GM12878 (cell line): ENCODE measurements at regions not wholly inside any gene's neighbourhood (a gene's known extent, or its start where the extent isn't known, plus 50 kb on each side); places are given as distances from the start of the nearest gene placed in this dataset.

Experiments used
- BMI1 ChIP-seq: fragments of 450-650 bp; IDR thresholded peaks from 2 replicates; pipeline ENCODE4 v1.6.1; 2016; ENCODE audit warnings: mild to moderate bottlenecking, moderate library complexity, borderline replicate concordance
- BRCA1 ChIP-seq: IDR thresholded peaks from 2 replicates; pipeline ENCODE4 v1.6.1; 2011; ENCODE audit warnings: low read depth, low read length, improper control_type of control experiment
- CHD4 ChIP-seq: fragments of 200-600 bp; sonication (generic); IDR thresholded peaks from 2 replicates; pipeline ENCODE4 v1.6.1; 2016; ENCODE audit warnings: mild to moderate bottlenecking
- CTCF ChIP-seq, 3 experiments: IDR thresholded peaks in 2 of 3; conservative IDR thresholded peaks in 1 of 3; 2 replicates each; pipeline ENCODE4 v1.5.1; 2011; ENCODE audit warnings: low read depth in 3 of 3, low read length in 3 of 3, mild to moderate bottlenecking in 3 of 3, control low read depth in 2 of 3, moderate library complexity in 2 of 3, inconsistent platforms in 1 of 3, mixed read lengths in 1 of 3; ENCODE audit not compliant: control insufficient read depth in 2 of 3, insufficient read depth in 1 of 3; ENCODE audit errors: extremely low read depth in 1 of 3
- EP300 ChIP-seq, 2 experiments: fragments of 150-350 bp in 1 of 2; IDR thresholded peaks; 2 replicates each; pipeline ENCODE4 v1.6.1; 2011 to 2012; ENCODE audit warnings: low read depth in 2 of 2, low read length in 2 of 2, borderline replicate concordance in 1 of 2, improper control_type of control experiment in 1 of 2, inconsistent platforms in 1 of 2; ENCODE audit not compliant: control insufficient read depth in 1 of 2
- HDGF ChIP-seq: fragments of 450-650 bp; IDR thresholded peaks from 2 replicates; pipeline ENCODE4 v1.6.1; 2016; ENCODE audit warnings: antibody characterized with exemption
- IRF3 ChIP-seq: fragments of 450-650 bp; IDR thresholded peaks from 2 replicates; pipeline ENCODE4 v1.6.1; 2014; ENCODE audit warnings: mild to moderate bottlenecking
- JUNB ChIP-seq: IDR thresholded peaks from 2 replicates; pipeline ENCODE4 v1.6.1; 2016; ENCODE audit warnings: antibody characterized with exemption, mild to moderate bottlenecking
- POLR2AphosphoS5 ChIP-seq: IDR thresholded peaks from 2 replicates; pipeline ENCODE4 v1.6.1; 2011; ENCODE audit warnings: mild to moderate bottlenecking, low read length, inconsistent platforms
- SIX5 ChIP-seq: IDR thresholded peaks from 2 replicates; pipeline ENCODE4 v1.6.1; 2011; ENCODE audit warnings: mild to moderate bottlenecking, low read depth, low read length, moderate library complexity; ENCODE audit not compliant: severe bottlenecking
- SRF ChIP-seq, 2 experiments: IDR thresholded peaks; 2 replicates each; pipeline ENCODE4 v1.6.1; 2011; ENCODE audit warnings: low read depth in 2 of 2, low read length in 2 of 2, mild to moderate bottlenecking in 1 of 2, moderate library complexity in 1 of 2
- STAT3 ChIP-seq: IDR thresholded peaks from 2 replicates; pipeline ENCODE4 v1.6.1; 2011; ENCODE audit warnings: low read depth, low read length, improper control_type of control experiment
- ZNF217 ChIP-seq: fragments of 450-650 bp; IDR thresholded peaks from 2 replicates; pipeline ENCODE4 v1.6.1; 2017; ENCODE audit warnings: antibody characterized with exemption, mild to moderate bottlenecking

- TF ChIP-seq ZNF217 (no peak), STAT3 (no peak), HDGF (no peak), SRF (IDR thresholded peaks at IDR 0.05; ENCODE audit: low read depth in 2 of 2, low read length in 2 of 2) (no peak), EP300 (IDR thresholded peaks at IDR 0.05; ENCODE audit: borderline replicate concordance in 1 of 2, control insufficient read depth in 1 of 2, low read depth in 2 of 2, low read length in 2 of 2) (no peak), CHD4 (no peak), IRF3 (no peak), SIX5 (no peak), JUNB (no peak), CTCF (IDR thresholded peaks at IDR 0.05 in 2 of 3, conservative IDR thresholded peaks at IDR 0.05 in 1 of 3; ENCODE audit: control insufficient read depth in 2 of 3, extremely low read depth in 1 of 3, insufficient read depth in 1 of 3, low read depth in 3 of 3, low read length in 3 of 3) (no peak), BMI1 (no peak), BRCA1 (no peak), POLR2AphosphoS5 (no peak)
Measured at GRCh38 chr9:103997856-103998370, 96.2 kb upstream of the SMC2 start.
